ENCODE measurements at regions not wholly inside any gene's neighbourhood (a gene's known extent, or its start where the extent isn't known, plus 50 kb on each side); places are given as distances from the start of the nearest gene placed in this dataset.

DNA sequence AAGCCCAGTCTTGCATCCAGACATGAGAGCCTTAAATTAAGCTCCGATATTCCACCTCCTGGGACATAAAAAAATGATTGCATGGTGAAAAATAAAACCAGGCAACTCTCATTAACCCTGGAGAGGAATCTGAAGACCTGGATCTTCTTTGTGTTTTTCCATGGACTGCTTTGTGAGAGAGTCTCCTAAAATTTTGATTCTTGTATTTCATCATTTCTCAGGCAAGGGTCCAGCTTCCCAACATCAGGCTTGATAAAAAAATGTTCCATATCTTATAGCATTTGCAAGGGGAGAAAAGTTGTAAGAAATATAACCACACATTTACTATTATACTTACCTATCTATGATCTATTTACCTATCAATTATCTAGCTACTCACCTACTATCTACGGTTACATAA is 327.5 kb upstream of the SPHKAP start:
- Histone ChIP-seq H3K9ac (ENCODE audit: low read length) (no peak overlapping the region), H3F3A (ENCODE audit: insufficient read depth, low read length) (no peaks in the 10 kb centered on the region), H3K4me2 (ENCODE audit: low read length) (no peak overlapping the region), H3K9me3 (ENCODE audit: low read length) (no peaks in the 10 kb centered on the region), H3K79me2 (ENCODE audit: insufficient read depth, low read length) (no peaks in the 10 kb centered on the region), H4K20me1 (ENCODE audit: insufficient read depth, low read length) (no peaks in the 10 kb centered on the region), H3K36me3 (ENCODE audit: insufficient read depth, low read length) (no peaks in the 10 kb centered on the region), H3K27me3 (ENCODE audit: insufficient read depth, low read length) (no peaks in the 10 kb centered on the region), H3K9me2 (ENCODE audit: low read depth, low read length) (no peaks in the 10 kb centered on the region), H3K4me1 (ENCODE audit: insufficient read depth, low read length, severe bottlenecking) (no peaks in the 10 kb centered on the region), H3K27ac (ENCODE audit: low read depth, low read length, poor library complexity, severe bottlenecking) (no peak overlapping the region), H3K4me3 (ENCODE audit: low read depth, low read length, poor library complexity, severe bottlenecking) (no peak overlapping the region), H2AFZ (ENCODE audit: low read length) (no peak overlapping the region)
- no peak for TF ChIP-seq EZH2 (IDR thresholded peaks at IDR 0.05; ENCODE audit: borderline replicate concordance, low read length)
- TF ChIP-seq, protein P1, sequence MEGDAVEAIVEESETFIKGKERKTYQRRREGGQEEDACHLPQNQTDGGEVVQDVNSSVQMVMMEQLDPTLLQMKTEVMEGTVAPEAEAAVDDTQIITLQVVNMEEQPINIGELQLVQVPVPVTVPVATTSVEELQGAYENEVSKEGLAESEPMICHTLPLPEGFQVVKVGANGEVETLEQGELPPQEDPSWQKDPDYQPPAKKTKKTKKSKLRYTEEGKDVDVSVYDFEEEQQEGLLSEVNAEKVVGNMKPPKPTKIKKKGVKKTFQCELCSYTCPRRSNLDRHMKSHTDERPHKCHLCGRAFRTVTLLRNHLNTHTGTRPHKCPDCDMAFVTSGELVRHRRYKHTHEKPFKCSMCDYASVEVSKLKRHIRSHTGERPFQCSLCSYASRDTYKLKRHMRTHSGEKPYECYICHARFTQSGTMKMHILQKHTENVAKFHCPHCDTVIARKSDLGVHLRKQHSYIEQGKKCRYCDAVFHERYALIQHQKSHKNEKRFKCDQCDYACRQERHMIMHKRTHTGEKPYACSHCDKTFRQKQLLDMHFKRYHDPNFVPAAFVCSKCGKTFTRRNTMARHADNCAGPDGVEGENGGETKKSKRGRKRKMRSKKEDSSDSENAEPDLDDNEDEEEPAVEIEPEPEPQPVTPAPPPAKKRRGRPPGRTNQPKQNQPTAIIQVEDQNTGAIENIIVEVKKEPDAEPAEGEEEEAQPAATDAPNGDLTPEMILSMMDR (IDR thresholded peaks at IDR 0.05; ENCODE audit: low read length) = no peak

DNA sequence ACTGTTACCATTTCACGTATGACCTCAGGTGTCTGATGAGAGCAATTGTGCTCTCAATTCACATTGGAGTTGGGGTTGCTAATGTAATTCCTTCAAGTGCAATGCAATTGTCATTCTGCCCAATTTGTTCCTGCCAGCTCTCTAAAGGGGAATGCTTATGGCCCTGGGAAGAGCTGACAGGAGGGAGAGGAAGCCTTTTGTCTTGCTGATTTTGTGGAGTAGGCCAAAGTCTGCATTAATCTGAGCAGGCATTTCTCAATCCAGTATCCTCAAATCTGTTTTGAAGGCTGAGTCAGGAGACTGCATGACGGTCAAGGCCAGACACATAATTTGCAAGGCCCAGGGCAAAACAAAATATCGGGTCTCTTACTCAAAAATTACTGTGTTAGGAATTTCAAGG is 326.4 kb upstream of the SPHKAP start:
- no peaks in the 10 kb centered on the region for H3F3A ChIP-seq (ENCODE audit: insufficient read depth, low read length)
- no peaks in the 10 kb centered on the region for H3K79me2 ChIP-seq (ENCODE audit: insufficient read depth, low read length)
- no peak overlapping the region for H3K4me3 ChIP-seq (ENCODE audit: low read depth, low read length, poor library complexity, severe bottlenecking)
- TF ChIP-seq, protein P1 (IDR thresholded peaks at IDR 0.05; ENCODE audit: low read length) = no peak
- TF ChIP-seq EZH2 (IDR thresholded peaks at IDR 0.05; ENCODE audit: borderline replicate concordance, low read length) = no peak
- no peak overlapping the region for H3K27ac ChIP-seq (ENCODE audit: low read depth, low read length, poor library complexity, severe bottlenecking)
- H3K9me2 ChIP-seq (ENCODE audit: low read depth, low read length) = no peaks in the 10 kb centered on the region
- no peaks in the 10 kb centered on the region for H4K20me1 ChIP-seq (ENCODE audit: insufficient read depth, low read length)
- H3K9me3 ChIP-seq (ENCODE audit: low read length) = no peaks in the 10 kb centered on the region
- H3K27me3 ChIP-seq (ENCODE audit: insufficient read depth, low read length) = no peaks in the 10 kb centered on the region
- no peak overlapping the region for H2AFZ ChIP-seq (ENCODE audit: low read length)
- no peaks in the 10 kb centered on the region for H3K36me3 ChIP-seq (ENCODE audit: insufficient read depth, low read length)
- H3K4me1 ChIP-seq (ENCODE audit: insufficient read depth, low read length, severe bottlenecking) = no peaks in the 10 kb centered on the region
- no peak overlapping the region for H3K4me2 ChIP-seq (ENCODE audit: low read length)
- no peak overlapping the region for H3K9ac ChIP-seq (ENCODE audit: low read length)

DNA sequence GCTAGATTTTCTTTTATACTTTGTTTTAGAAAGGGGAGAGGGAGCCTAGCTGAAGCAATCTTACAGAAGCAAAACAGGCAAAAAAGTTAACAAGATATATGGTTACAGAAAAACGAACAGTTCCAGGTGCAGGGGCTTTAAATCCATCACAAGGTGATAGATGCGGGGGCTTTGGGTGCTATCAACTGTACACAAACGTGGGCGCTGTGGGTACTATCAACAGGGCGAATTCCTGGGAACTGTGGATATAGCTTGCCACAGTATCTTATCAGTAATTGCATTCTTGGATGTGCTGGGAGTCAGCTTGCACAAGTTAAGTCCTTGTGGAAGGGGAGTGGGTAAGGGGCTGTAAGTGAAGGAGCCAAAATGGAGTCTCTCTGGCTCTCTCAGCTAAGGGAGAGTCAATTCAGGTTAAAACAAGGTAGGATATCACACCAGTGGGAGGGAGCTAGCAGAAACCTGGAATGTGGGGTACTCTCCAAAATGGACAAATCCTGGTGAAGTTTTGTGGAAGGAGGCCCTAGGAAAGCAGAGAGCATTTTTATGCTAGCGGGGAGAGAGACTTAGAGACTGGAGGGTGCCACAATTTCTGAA is 325.8 kb upstream of the SPHKAP start:
- H3K9ac ChIP-seq (ENCODE audit: low read length) = no peak overlapping the region
- no peaks in the 10 kb centered on the region for H3K9me3 ChIP-seq (ENCODE audit: low read length)
- H3K4me2 ChIP-seq (ENCODE audit: low read length) = no peak overlapping the region
- TF ChIP-seq EZH2 (IDR thresholded peaks at IDR 0.05; ENCODE audit: borderline replicate concordance, low read length) = no peak
- TF ChIP-seq, protein P1 (IDR thresholded peaks at IDR 0.05; ENCODE audit: low read length) = no peak
- no peaks in the 10 kb centered on the region for H3K79me2 ChIP-seq (ENCODE audit: insufficient read depth, low read length)
- no peaks in the 10 kb centered on the region for H3K9me2 ChIP-seq (ENCODE audit: low read depth, low read length)
- no peaks in the 10 kb centered on the region for H3K27me3 ChIP-seq (ENCODE audit: insufficient read depth, low read length)
- H3K27ac ChIP-seq (ENCODE audit: low read depth, low read length, poor library complexity, severe bottlenecking) = no peak overlapping the region
- H2AFZ ChIP-seq (ENCODE audit: low read length) = no peak overlapping the region
- H3K4me1 ChIP-seq (ENCODE audit: insufficient read depth, low read length, severe bottlenecking) = no peaks in the 10 kb centered on the region
- H3K36me3 ChIP-seq (ENCODE audit: insufficient read depth, low read length) = no peaks in the 10 kb centered on the region
- no peaks in the 10 kb centered on the region for H4K20me1 ChIP-seq (ENCODE audit: insufficient read depth, low read length)
- no peaks in the 10 kb centered on the region for H3F3A ChIP-seq (ENCODE audit: insufficient read depth, low read length)
- H3K4me3 ChIP-seq (ENCODE audit: low read depth, low read length, poor library complexity, severe bottlenecking) = no peak overlapping the region
